MM.1S (cell line): ENCODE measurements at regions not wholly inside any gene's neighbourhood (a gene's known extent, or its start where the extent isn't known, plus 50 kb on each side); places are given as distances from the start of the nearest gene placed in this dataset.

Experiments
- DNase-seq: peaks from one replicate; pipeline ENCODE4 v3.0.0-alpha.2; 2015
- H2AFZ ChIP-seq: fragments of 300-600 bp; sonication (generic); 2 replicates; pipeline ENCODE4 v1.6.0; 2016; ENCODE audit warnings: antibody characterized with exemption, low read length
- H3F3A ChIP-seq: fragments of 300-600 bp; sonication (generic); 2 replicates; pipeline ENCODE4 v1.6.1; 2016; ENCODE audit warnings: mild to moderate bottlenecking, antibody characterized with exemption, low read length, moderate library complexity, mixed read lengths; ENCODE audit not compliant: insufficient read depth
- H3K27ac ChIP-seq: fragments of 300-600 bp; sonication (generic); 2 replicates; pipeline ENCODE4 v1.5.1; 2016; ENCODE audit warnings: mild to moderate bottlenecking, low read length
- H3K27me3 ChIP-seq: fragments of 300-600 bp; sonication (generic); replicated peaks from 2 replicates; pipeline ENCODE4 v1.6.0; 2016; ENCODE audit warnings: low read length; ENCODE audit not compliant: insufficient read depth
- H3K36me3 ChIP-seq: fragments of 300-600 bp; sonication (generic); replicated peaks from 2 replicates; pipeline ENCODE4 v1.6.1; 2016; ENCODE audit warnings: mild to moderate bottlenecking, low read length, mixed read lengths; ENCODE audit not compliant: insufficient read depth
- H3K4me1 ChIP-seq: fragments of 300-600 bp; sonication (generic); 2 replicates; pipeline ENCODE4 v1.6.1; 2016; ENCODE audit warnings: low read length, mixed read lengths
- H3K4me2 ChIP-seq: fragments of 300-600 bp; sonication (generic); 2 replicates; pipeline ENCODE4 v1.6.0; 2016; ENCODE audit warnings: low read depth, low read length
- H3K4me3 ChIP-seq: fragments of 300-600 bp; sonication (generic); 2 replicates; pipeline ENCODE4 v1.5.1; 2016; ENCODE audit warnings: low read length, mixed read lengths
- H3K79me2 ChIP-seq: fragments of 300-600 bp; sonication (generic); 2 replicates; pipeline ENCODE4 v1.6.1; 2016; ENCODE audit warnings: mixed run types, low read length, mixed read lengths
- H3K9ac ChIP-seq: fragments of 300-600 bp; sonication (generic); 2 replicates; pipeline ENCODE4 v1.6.1; 2016; ENCODE audit warnings: low read length, mixed read lengths
- H3K9me2 ChIP-seq: fragments of 300-600 bp; sonication (generic); replicated peaks from 2 replicates; pipeline ENCODE4 v1.6.1; 2016; ENCODE audit warnings: mild to moderate bottlenecking, low read length, mixed read lengths; ENCODE audit not compliant: insufficient read depth
- H3K9me3 ChIP-seq: fragments of 300-600 bp; sonication (generic); replicated peaks from 2 replicates; pipeline ENCODE4 v1.6.1; 2016; ENCODE audit warnings: mild to moderate bottlenecking, low read length, mixed read lengths; ENCODE audit not compliant: insufficient read depth
- H4K20me1 ChIP-seq: fragments of 300-600 bp; sonication (generic); 2 replicates; pipeline ENCODE4 v1.6.1; 2016; ENCODE audit warnings: mild to moderate bottlenecking, low read length, moderate library complexity, mixed read lengths; ENCODE audit not compliant: insufficient read depth
- EZH2 ChIP-seq: fragments of 300-600 bp; sonication (generic); optimal IDR thresholded peaks from 2 replicates; pipeline ENCODE3; 2017; ENCODE audit warnings: low read depth, mild to moderate bottlenecking, antibody characterized with exemption, low read length, mixed read lengths
- EZH2phosphoT487 ChIP-seq: fragments of 300-600 bp; sonication (generic); IDR thresholded peaks from 2 replicates; pipeline ENCODE4 v1.6.1; 2018; ENCODE audit warnings: antibody characterized with exemption, low read length
- TF ChIP-seq, protein P1 (sequence below): fragments of 300-600 bp; sonication (generic); IDR thresholded peaks from 2 replicates; pipeline ENCODE4 v1.5.1; 2016; ENCODE audit warnings: antibody characterized with exemption, low read length, mixed read lengths

DNA sequence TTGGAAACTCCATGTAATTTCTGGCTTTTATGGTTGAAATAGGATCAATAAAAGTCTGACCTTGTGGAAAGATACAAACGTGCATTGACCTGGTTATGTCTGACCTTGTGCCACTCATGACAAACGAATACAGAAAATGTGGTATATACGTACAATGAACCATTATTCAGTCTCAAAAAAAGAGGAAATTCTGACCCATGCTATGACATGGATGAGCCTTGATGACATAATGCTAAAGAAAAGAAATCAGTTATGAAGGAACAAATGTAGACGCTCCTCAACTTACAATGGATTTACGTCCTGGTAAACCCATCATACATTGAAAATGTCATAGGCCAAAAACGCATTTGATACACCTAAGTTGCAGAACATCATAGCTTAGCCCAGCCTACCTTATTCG lies 309.7 kb upstream of the SULF2 start:
- no peak for DNase-seq
- no peak overlapping the region for H3K4me2 ChIP-seq
- no peaks in the 10 kb centered on the region for H3K4me1 ChIP-seq
- H3K27ac ChIP-seq: no peak overlapping the region
- no peaks in the 10 kb centered on the region for H3F3A ChIP-seq
- H2AFZ ChIP-seq: no peak overlapping the region
- no peaks in the 10 kb centered on the region for H3K36me3 ChIP-seq
- TF ChIP-seq, protein P1, sequence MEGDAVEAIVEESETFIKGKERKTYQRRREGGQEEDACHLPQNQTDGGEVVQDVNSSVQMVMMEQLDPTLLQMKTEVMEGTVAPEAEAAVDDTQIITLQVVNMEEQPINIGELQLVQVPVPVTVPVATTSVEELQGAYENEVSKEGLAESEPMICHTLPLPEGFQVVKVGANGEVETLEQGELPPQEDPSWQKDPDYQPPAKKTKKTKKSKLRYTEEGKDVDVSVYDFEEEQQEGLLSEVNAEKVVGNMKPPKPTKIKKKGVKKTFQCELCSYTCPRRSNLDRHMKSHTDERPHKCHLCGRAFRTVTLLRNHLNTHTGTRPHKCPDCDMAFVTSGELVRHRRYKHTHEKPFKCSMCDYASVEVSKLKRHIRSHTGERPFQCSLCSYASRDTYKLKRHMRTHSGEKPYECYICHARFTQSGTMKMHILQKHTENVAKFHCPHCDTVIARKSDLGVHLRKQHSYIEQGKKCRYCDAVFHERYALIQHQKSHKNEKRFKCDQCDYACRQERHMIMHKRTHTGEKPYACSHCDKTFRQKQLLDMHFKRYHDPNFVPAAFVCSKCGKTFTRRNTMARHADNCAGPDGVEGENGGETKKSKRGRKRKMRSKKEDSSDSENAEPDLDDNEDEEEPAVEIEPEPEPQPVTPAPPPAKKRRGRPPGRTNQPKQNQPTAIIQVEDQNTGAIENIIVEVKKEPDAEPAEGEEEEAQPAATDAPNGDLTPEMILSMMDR: no peak
- no peak for TF ChIP-seq EZH2phosphoT487
- TF ChIP-seq EZH2: no peak
- no peaks in the 10 kb centered on the region for H3K79me2 ChIP-seq
- no peaks in the 10 kb centered on the region for H3K27me3 ChIP-seq
- no peak overlapping the region for H3K9ac ChIP-seq
- no peaks in the 10 kb centered on the region for H4K20me1 ChIP-seq
- H3K9me2 ChIP-seq: no peaks in the 10 kb centered on the region
- no peak overlapping the region for H3K4me3 ChIP-seq
- H3K9me3 ChIP-seq: no peaks in the 10 kb centered on the region

DNA sequence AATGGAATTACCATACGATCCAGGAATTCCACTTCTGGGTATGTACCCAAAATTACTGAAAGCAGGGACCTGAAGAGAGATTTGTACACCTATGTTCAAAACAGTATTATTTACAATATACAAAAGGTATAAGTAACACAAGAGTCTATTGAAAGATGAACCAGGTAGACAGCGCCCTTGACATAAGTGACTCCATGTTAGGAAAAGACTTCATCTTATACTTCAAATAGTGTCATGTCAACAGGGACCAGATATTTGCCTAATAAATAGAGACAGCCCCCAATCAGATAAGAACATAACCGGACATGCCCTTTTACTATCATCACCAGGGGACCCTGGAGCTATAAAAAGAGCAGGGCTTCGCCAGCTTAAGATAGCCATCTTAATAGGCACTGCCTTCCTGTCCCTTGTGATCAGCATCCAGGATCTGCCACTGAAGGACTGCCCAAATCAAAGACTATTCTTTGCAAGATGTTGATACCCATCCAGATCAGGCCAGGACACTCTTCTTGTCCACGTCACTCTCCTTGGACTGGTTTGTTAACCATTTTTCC lies 309.0 kb upstream of the SULF2 start:
- Histone ChIP-seq H3K27me3 (no peaks in the 10 kb centered on the region), H3F3A (no peaks in the 10 kb centered on the region), H3K9me2 (no peaks in the 10 kb centered on the region), H3K9ac (no peak overlapping the region), H3K4me2 (no peak overlapping the region), H4K20me1 (no peaks in the 10 kb centered on the region), H3K9me3 (no peaks in the 10 kb centered on the region), H3K36me3 (no peaks in the 10 kb centered on the region), H2AFZ (no peak overlapping the region), H3K4me1 (no peaks in the 10 kb centered on the region), H3K4me3 (no peak overlapping the region), H3K79me2 (no peaks in the 10 kb centered on the region), H3K27ac (no peak overlapping the region)
- TF ChIP-seq, protein P1: no peak
- TF ChIP-seq EZH2 (no peak), EZH2phosphoT487 (no peak)
- no peak for DNase-seq

DNA sequence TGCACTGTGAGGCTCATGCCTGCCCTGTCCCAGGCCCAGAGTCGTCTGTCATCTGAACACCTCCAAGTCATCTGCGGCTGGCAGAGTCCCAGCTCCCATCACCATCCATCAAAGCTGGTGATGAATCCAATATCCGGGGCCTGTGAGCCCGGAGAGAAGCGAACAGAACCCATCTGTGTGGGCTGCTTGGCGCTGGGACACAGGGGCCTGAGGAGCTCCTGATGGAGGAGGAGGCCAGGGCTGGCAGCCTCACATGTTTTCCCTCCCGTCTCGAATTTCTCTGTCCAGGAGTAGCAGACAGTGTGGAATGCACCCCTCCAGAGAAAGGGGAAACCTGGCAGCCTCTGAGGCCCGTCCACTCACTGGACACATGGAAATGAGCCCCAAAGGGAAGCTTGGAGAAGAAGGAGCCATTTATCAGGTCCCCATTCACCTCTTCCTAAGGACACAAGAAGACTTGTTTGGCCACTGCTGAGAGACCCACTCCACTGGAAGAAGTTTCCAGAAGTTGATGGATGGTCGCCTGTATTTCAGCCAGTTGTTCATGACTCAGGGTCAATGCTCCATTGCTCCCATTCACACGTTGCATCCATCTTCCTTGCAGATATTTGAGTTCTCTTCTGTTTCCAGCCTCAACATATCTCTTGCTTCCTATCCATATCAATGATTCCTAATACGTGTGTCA lies 307.5 kb upstream of the SULF2 start:
- H3K36me3 ChIP-seq: no peaks in the 10 kb centered on the region
- no peaks in the 10 kb centered on the region for H3K4me1 ChIP-seq
- no peak overlapping the region for H2AFZ ChIP-seq
- no peak overlapping the region for H3K4me2 ChIP-seq
- H3K4me3 ChIP-seq: no peak overlapping the region
- no peak overlapping the region for H3K27ac ChIP-seq
- no peaks in the 10 kb centered on the region for H3F3A ChIP-seq
- no peaks in the 10 kb centered on the region for H4K20me1 ChIP-seq
- DNase-seq: no peak
- TF ChIP-seq EZH2phosphoT487: no peak
- H3K79me2 ChIP-seq: no peaks in the 10 kb centered on the region
- H3K9ac ChIP-seq: no peak overlapping the region
- no peaks in the 10 kb centered on the region for H3K9me2 ChIP-seq
- H3K9me3 ChIP-seq: no peaks in the 10 kb centered on the region
- no peaks in the 10 kb centered on the region for H3K27me3 ChIP-seq

DNA sequence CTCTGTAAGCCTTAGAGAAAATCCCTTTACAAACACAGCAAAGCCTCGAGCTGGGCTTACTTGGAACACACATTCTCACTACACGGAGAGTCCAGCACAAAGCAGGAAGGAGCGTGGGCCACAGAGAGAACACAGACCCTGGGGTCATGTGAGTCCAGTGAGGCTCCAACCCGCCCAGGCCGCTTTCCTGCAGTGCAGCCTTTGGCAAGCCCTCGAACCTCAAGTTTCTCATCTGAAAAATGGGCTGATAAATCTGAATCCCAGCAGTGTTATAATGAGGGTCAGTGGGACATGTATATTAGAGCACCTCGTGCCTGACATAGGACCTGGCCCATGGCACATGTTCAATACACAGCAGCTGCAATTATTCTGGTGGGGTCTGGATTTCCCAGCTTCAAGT lies 305.5 kb upstream of the SULF2 start:
- H3K4me2 ChIP-seq: no peak overlapping the region
- no peak overlapping the region for H3K4me3 ChIP-seq
- no peak overlapping the region for H2AFZ ChIP-seq
- no peaks in the 10 kb centered on the region for H3K36me3 ChIP-seq
- no peaks in the 10 kb centered on the region for H3K9me2 ChIP-seq
- no peaks in the 10 kb centered on the region for H3K79me2 ChIP-seq
- no peak overlapping the region for H3K27ac ChIP-seq
- TF ChIP-seq EZH2 (no peak), EZH2phosphoT487 (no peak)
- TF ChIP-seq, protein P1: no peak
- no peaks in the 10 kb centered on the region for H3K9me3 ChIP-seq
- DNase-seq: no peak
- no peaks in the 10 kb centered on the region for H3K27me3 ChIP-seq
- H3K4me1 ChIP-seq: no peaks in the 10 kb centered on the region
- no peaks in the 10 kb centered on the region for H3F3A ChIP-seq
- H4K20me1 ChIP-seq: no peaks in the 10 kb centered on the region
- no peak overlapping the region for H3K9ac ChIP-seq
